T-cell (primary cell): ENCODE measurements at regions not wholly inside any gene's neighbourhood (a gene's known extent, or its start where the extent isn't known, plus 50 kb on each side); places are given as distances from the start of the nearest gene placed in this dataset.

Experiments
- ATAC-seq, 4 experiments: fragments of 200-7000 bp in 3 of 4; fragments of 150-1000 bp in 1 of 4; cut with Tn5 transposase; replicated peaks in 1 of 4; 1 replicate in 3 of 4; 2 replicates in 1 of 4; pipeline ENCODE4 v1.10.0; 2021; ENCODE audit warnings: moderate library complexity in 3 of 4, mild to moderate bottlenecking in 2 of 4, moderate number of reproducible peaks in 1 of 4
- CTCF ChIA-PET, 2 donors: fragments of 300-600 bp; sonication (Branson Sonifier 250); formaldehyde crosslinking; loops; one replicate each; lab custom pipeline; 2022; ENCODE audit warnings: antibody characterized with exemption in 2 of 2; lab: Charles Lee
- POLR2A ChIA-PET, 2 donors: fragments of 300-600 bp; sonication (Branson Sonifier 250); formaldehyde crosslinking; loops; one replicate each; lab custom pipeline; 2022; ENCODE audit warnings: antibody characterized with exemption in 2 of 2; lab: Charles Lee
- DNase-seq, 35 experiments: peaks; one replicate each; pipeline versions ENCODE4 v3.0.0 to v3.0.0-alpha.2; 2013 to 2023
- H3K27ac ChIP-seq: one replicate; pipeline ENCODE4 v1.5.1; 2013; ENCODE audit warnings: low read length
- H3K27me3 ChIP-seq, 2 experiments: replicated peaks in 1 of 2; 1 replicate in 1 of 2; 2 replicates in 1 of 2; pipeline versions ENCODE4 v1.6.1 to v1.7.0; 2013; ENCODE audit warnings: low read length in 1 of 2, mixed read lengths in 1 of 2; ENCODE audit not compliant: control insufficient read depth in 2 of 2, insufficient read depth in 2 of 2; ENCODE audit errors: extremely low read depth in 1 of 2
- H3K36me3 ChIP-seq, 2 donors: 1 replicate in 1 of 2; 2 replicates in 1 of 2; pipeline versions ENCODE4 v1.6.1 to v1.7.0; 2013; ENCODE audit warnings: low read length in 1 of 2; ENCODE audit not compliant: control insufficient read depth in 2 of 2, insufficient read depth in 1 of 2; ENCODE audit errors: extremely low read depth in 1 of 2
- H3K4me1 ChIP-seq, 2 experiments: 1 replicate in 1 of 2; 2 replicates in 1 of 2; pipeline versions ENCODE4 v1.6.1 to v1.7.0; 2013; ENCODE audit warnings: low read length in 2 of 2, mixed read lengths in 1 of 2; ENCODE audit not compliant: insufficient read depth in 2 of 2, control insufficient read depth in 1 of 2; ENCODE audit errors: extremely low read depth in 1 of 2
- H3K4me3 ChIP-seq, 2 donors: 1 replicate in 1 of 2; 2 replicates in 1 of 2; pipeline versions ENCODE4 v1.5.1 to v1.7.0; 2013; ENCODE audit warnings: mild to moderate bottlenecking in 2 of 2, low read length in 1 of 2, moderate library complexity in 1 of 2; ENCODE audit not compliant: control insufficient read depth in 1 of 2; ENCODE audit errors: extremely low read depth in 1 of 2
- H3K9me3 ChIP-seq: 2 replicates; pipeline ENCODE4 v1.7.0; 2013
- H3K27ac Mint-ChIP-seq, 2 donors: one replicate each; pipeline ENCODE4 v1.8.0; 2020 to 2021; ENCODE audit warnings: mild to moderate bottlenecking in 2 of 2, mixed read lengths in 2 of 2
- H3K27me3 Mint-ChIP-seq, 2 donors: one replicate each; pipeline ENCODE4 v1.8.0; 2021 to 2022; ENCODE audit warnings: mixed read lengths in 2 of 2
- H3K36me3 Mint-ChIP-seq: one replicate; pipeline ENCODE4 v1.8.0; 2021; ENCODE audit warnings: mixed read lengths
- H3K4me1 Mint-ChIP-seq, 3 donors: one replicate each; pipeline ENCODE4 v1.8.0; 2020 to 2022; ENCODE audit warnings: mixed read lengths in 3 of 3, mild to moderate bottlenecking in 1 of 3
- H3K4me3 Mint-ChIP-seq, 3 donors: one replicate each; pipeline ENCODE4 v1.8.0; 2020 to 2022; ENCODE audit warnings: mild to moderate bottlenecking in 3 of 3, mixed read lengths in 3 of 3, moderate library complexity in 3 of 3
- H3K9me3 Mint-ChIP-seq, 3 donors: one replicate each; pipeline ENCODE4 v1.8.0; 2020 to 2022; ENCODE audit warnings: mixed read lengths in 3 of 3
- WGBS: methylation state at CpG from one replicate; pipeline ENCODE4 v1.1.5; 2013; ENCODE audit warnings: missing lambda C conversion rate; ENCODE audit not compliant: insufficient coverage; 5-methylcytosine and 5-hydroxymethylcytosine counted together

DNA sequence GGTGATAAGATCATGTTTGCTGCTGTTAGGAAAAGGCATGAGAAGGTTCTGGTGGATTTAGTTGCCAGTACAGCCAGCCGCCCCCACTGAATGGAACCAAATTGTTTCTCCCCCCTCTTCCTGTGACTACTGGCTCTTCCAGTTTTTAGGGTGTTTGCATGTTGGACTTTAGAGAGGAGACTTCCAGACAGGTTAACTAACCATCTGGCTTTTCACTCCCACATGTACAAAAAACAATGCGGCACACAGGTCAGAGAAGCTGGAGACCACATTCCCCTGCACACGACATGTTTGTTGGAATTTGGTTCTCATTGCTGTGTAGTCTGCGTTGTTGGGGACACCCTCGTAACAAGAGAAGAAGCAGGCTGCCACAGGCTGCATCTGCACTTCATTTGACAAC lies 103.9 kb upstream of the TMEM132C start:
- ATAC-seq (no peak), DNase-seq (no peak)
- H3K36me3 Mint-ChIP-seq: no peaks in the 10 kb centered on the region
- H3K9me3 Mint-ChIP-seq: peaks cover 0 to under 1% (median under 1%) of the 10 kb centered on the region in 3 donors
- no peaks in the 10 kb centered on the region for H3K27me3 ChIP-seq
- no peaks in the 10 kb centered on the region for H3K36me3 ChIP-seq
- ChIA-PET POLR2A (no interaction called here), CTCF (no interaction called here)
- no peaks in the 10 kb centered on the region for H3K27me3 Mint-ChIP-seq
- H3K27ac Mint-ChIP-seq: no peak overlapping the region
- WGBS: 85% methylated on average over 4 of the region's 5 CpGs
- no peaks in the 10 kb centered on the region for H3K4me1 ChIP-seq
- H3K4me3 ChIP-seq: no peak overlapping the region
- no peaks in the 10 kb centered on the region for H3K9me3 ChIP-seq
- no peak overlapping the region for H3K27ac ChIP-seq
- no peaks in the 10 kb centered on the region for H3K4me1 Mint-ChIP-seq
- H3K4me3 Mint-ChIP-seq: no peak overlapping the region

DNA sequence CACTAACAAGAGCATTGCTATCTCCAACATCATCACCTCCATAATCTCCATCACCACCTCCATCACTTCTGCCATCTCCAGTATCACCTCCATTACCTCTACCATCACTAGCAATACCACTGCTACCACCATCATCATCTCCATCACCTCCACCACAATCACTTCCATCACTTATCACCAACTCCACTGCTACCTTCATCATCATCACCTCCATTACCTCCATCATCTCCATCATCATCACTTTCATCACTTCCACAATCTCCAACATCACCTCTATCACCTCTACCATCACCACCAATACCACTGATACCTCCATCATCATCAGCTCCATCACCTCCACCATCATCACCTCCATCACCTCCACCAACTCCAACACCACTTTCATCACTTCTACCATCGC lies 102.4 kb upstream of the TMEM132C start:
- Histone ChIP-seq H3K36me3 (no peaks in the 10 kb centered on the region), H3K27me3 (no peaks in the 10 kb centered on the region), H3K4me3 (no peak overlapping the region), H3K27ac (no peak overlapping the region), H3K4me1 (no peaks in the 10 kb centered on the region), H3K9me3 (no peaks in the 10 kb centered on the region)
- no peaks in the 10 kb centered on the region for H3K27me3 Mint-ChIP-seq
- H3K4me3 Mint-ChIP-seq: no peak overlapping the region
- no peak overlapping the region for H3K27ac Mint-ChIP-seq
- ChIA-PET POLR2A (no interaction called here), CTCF (no interaction called here)
- H3K36me3 Mint-ChIP-seq: no peaks in the 10 kb centered on the region
- ATAC-seq: no peak
- no peaks in the 10 kb centered on the region for H3K4me1 Mint-ChIP-seq
- whole genome bisulfite sequencing: 76% methylated on average over 1 of the region's 1 CpG
- peaks cover 0 to 8% (median 2%) of the 10 kb centered on the region in 3 donors for H3K9me3 Mint-ChIP-seq
- DNase-seq: no peak

DNA sequence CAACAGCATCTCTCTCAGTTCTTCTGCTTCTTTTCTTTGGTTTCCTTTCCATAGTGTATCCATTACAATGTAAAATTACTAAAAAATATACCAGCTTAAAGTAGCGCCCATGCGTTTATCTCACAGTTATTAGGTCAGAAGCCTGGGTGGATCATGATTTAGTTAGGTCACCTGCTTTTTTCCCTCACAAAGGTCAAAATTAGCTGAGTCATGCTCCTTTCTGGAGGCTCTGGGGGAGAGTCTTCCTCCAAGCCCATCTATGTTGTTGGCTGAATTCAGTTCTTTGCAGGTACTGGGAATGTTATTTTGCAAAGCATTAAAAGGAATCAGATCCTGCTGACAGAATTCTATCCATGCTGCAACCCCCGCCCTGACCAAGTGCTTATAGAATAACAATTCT lies 101.6 kb upstream of the TMEM132C start:
- Mint-ChIP-seq H3K4me3 (no peak overlapping the region), H3K9me3 (peaks cover 0 to 8% (median 2%) of the 10 kb centered on the region in 3 donors), H3K36me3 (no peaks in the 10 kb centered on the region), H3K4me1 (no peaks in the 10 kb centered on the region), H3K27me3 (no peaks in the 10 kb centered on the region), H3K27ac (no peak overlapping the region)
- no peaks in the 10 kb centered on the region for H3K36me3 ChIP-seq
- no peaks in the 10 kb centered on the region for H3K27me3 ChIP-seq
- ATAC-seq: no peak
- H3K27ac ChIP-seq: no peak overlapping the region
- no peak overlapping the region for H3K4me3 ChIP-seq
- WGBS: 100% methylated on average over 1 of the region's 3 CpGs
- H3K4me1 ChIP-seq: no peaks in the 10 kb centered on the region
- ChIA-PET POLR2A (no interaction called here), CTCF (no interaction called here)
- no peak for DNase-seq
- no peaks in the 10 kb centered on the region for H3K9me3 ChIP-seq

DNA sequence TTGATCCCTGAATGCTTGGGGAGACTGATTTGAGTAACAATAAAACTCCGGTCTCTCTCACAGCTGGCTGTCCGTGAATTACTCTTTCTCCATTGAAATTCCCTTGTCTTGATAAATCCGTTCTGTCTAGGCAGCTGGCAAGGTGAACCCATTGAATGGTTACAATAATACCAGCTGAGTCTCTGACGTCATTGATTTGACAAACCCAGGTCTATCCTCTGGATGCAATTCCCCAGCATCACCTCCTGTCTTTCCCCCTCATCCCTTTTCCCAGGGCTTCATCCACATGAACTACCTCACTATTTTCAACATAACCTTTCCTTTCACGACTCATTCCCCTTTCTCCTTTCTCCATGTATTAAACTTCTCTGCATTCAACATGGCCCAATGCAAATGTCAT lies 98.7 kb upstream of the TMEM132C start:
- Histone ChIP-seq H3K27me3 (no peaks in the 10 kb centered on the region), H3K36me3 (no peaks in the 10 kb centered on the region), H3K4me3 (no peak overlapping the region), H3K9me3 (no peaks in the 10 kb centered on the region), H3K27ac (no peak overlapping the region), H3K4me1 (no peaks in the 10 kb centered on the region)
- no peak for ATAC-seq
- Mint-ChIP-seq H3K27ac (no peak overlapping the region), H3K36me3 (no peaks in the 10 kb centered on the region), H3K4me3 (no peak overlapping the region), H3K9me3 (peaks cover 0 to 8% (median 2%) of the 10 kb centered on the region in 3 donors), H3K4me1 (no peaks in the 10 kb centered on the region), H3K27me3 (no peaks in the 10 kb centered on the region)
- no peak for DNase-seq
- WGBS: 67% methylated on average over 5 of the region's 5 CpGs
- ChIA-PET POLR2A (no interaction called here), CTCF (no interaction called here)

DNA sequence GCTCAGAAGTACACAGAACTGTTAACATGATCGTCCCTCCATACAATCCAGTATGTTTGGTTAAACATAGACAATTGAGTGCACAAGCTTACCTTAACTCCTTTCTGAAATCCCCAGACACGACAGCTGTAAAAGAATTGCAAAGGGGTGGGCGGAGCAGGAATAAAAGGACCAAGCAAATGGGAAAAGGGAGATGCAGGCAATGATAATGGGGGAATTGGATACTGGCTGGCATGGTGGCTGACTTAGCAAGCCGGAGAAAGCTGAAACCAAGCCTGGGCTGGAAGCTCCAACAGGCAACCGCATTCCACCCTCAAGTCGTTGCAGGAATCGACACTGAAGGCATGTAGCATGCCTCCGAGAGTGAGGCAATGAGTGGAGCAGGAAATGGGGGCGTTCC lies 96.8 kb upstream of the TMEM132C start:
- ATAC-seq: no peak
- H3K27ac Mint-ChIP-seq: no peak overlapping the region
- Histone ChIP-seq H3K4me3 (no peak overlapping the region), H3K27ac (no peak overlapping the region), H3K36me3 (no peaks in the 10 kb centered on the region), H3K9me3 (no peaks in the 10 kb centered on the region), H3K27me3 (no peaks in the 10 kb centered on the region), H3K4me1 (no peaks in the 10 kb centered on the region)
- H3K4me3 Mint-ChIP-seq: no peak overlapping the region
- ChIA-PET POLR2A (interaction anchor here in 1 of 2 donors (0.6 kb wide), 1 partner anchor 342 kb away, joined by 3 read pairs; no protein-coding TSS in a partner anchor), CTCF (no interaction called here)
- H3K4me1 Mint-ChIP-seq: no peaks in the 10 kb centered on the region
- DNase-seq: no peak
- peaks cover 0 to 12% (median 6%) of the 10 kb centered on the region in 3 donors for H3K9me3 Mint-ChIP-seq
- no peaks in the 10 kb centered on the region for H3K36me3 Mint-ChIP-seq
- WGBS: 48% methylated on average over 3 of the region's 9 CpGs
- no peaks in the 10 kb centered on the region for H3K27me3 Mint-ChIP-seq

DNA sequence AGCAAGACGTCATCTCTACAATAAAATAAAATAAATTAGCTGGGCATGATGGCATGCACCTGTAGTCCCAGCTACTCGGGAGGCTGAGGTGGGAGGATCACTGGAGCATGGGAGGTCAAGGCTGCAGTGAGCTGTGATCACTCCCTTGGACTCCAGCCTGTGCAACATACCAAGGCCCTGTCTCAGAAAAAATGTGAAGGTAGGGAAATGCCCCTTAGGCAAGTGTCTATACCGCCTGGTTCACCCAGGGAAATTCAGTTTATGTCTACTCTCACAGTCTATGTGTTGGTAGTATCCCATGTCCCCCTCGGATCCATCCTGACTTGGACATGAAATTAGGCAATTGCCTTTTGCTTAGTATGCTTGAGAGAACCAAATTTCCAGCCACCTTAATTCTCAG lies 88.4 kb upstream of the TMEM132C start:
- ChIA-PET POLR2A (no interaction called here), CTCF (no interaction called here)
- Mint-ChIP-seq H3K4me3 (no peak overlapping the region), H3K27me3 (no peaks in the 10 kb centered on the region), H3K27ac (no peak overlapping the region), H3K4me1 (no peaks in the 10 kb centered on the region), H3K36me3 (no peaks in the 10 kb centered on the region), H3K9me3 (peaks cover 4 to 13% (median 7%) of the 10 kb centered on the region in 3 donors)
- Histone ChIP-seq H3K4me1 (no peaks in the 10 kb centered on the region), H3K9me3 (no peaks in the 10 kb centered on the region), H3K4me3 (no peak overlapping the region), H3K27ac (no peak overlapping the region), H3K27me3 (no peaks in the 10 kb centered on the region), H3K36me3 (no peaks in the 10 kb centered on the region)
- no peak for ATAC-seq
- DNase-seq: no peak
- WGBS: no CpG with 5 or more reads among the region's 4 CpGs

DNA sequence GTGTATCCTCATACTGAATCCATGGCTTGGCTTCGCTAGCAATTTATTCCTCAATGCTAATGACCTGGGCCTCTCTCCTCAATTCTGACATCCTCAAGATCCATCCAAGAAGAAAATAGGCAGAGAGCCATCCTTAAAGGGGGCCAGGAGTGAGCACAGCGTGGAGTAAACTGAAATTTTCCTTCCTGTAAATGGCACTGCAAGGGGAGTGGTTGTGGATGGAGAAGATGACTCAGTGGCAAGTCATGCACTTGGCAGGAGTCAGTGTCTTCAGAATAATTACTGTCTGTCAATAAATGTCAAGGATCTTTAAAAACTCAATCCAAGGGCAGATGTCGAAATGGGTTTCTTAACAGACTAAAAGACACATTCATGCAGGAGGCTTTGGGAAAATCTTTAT lies 88.0 kb upstream of the TMEM132C start:
- no peak overlapping the region for H3K27ac ChIP-seq
- no peak overlapping the region for H3K27ac Mint-ChIP-seq
- H3K36me3 ChIP-seq: no peaks in the 10 kb centered on the region
- peaks cover under 1 to 9% (median 7%) of the 10 kb centered on the region in 3 donors for H3K9me3 Mint-ChIP-seq
- H3K4me1 ChIP-seq: no peaks in the 10 kb centered on the region
- H3K36me3 Mint-ChIP-seq: no peaks in the 10 kb centered on the region
- no peak overlapping the region for H3K4me3 Mint-ChIP-seq
- POLR2A ChIA-PET: no interaction called here
- H3K4me3 ChIP-seq: no peak overlapping the region
- no peaks in the 10 kb centered on the region for H3K27me3 Mint-ChIP-seq
- no peaks in the 10 kb centered on the region for H3K27me3 ChIP-seq
- DNase-seq (no peak), ATAC-seq (no peak)
- 100% methylated on average over 1 of the region's 3 CpGs for WGBS
- H3K4me1 Mint-ChIP-seq: no peaks in the 10 kb centered on the region
- CTCF ChIA-PET: no interaction called here
- no peaks in the 10 kb centered on the region for H3K9me3 ChIP-seq
